ENCODE measurements at regions not wholly inside any gene's neighbourhood (a gene's known extent, or its start where the extent isn't known, plus 50 kb on each side); places are given as distances from the start of the nearest gene placed in this dataset.

- H3K4me3 ChIP-seq (replicated peaks in 1 of 2; ENCODE audit: low read depth in 2 of 2, low read length in 2 of 2): no peak overlapping the region
- DNase-seq (ENCODE audit: low read depth in 2 of 2): no peak
- TF ChIP-seq, protein P1, sequence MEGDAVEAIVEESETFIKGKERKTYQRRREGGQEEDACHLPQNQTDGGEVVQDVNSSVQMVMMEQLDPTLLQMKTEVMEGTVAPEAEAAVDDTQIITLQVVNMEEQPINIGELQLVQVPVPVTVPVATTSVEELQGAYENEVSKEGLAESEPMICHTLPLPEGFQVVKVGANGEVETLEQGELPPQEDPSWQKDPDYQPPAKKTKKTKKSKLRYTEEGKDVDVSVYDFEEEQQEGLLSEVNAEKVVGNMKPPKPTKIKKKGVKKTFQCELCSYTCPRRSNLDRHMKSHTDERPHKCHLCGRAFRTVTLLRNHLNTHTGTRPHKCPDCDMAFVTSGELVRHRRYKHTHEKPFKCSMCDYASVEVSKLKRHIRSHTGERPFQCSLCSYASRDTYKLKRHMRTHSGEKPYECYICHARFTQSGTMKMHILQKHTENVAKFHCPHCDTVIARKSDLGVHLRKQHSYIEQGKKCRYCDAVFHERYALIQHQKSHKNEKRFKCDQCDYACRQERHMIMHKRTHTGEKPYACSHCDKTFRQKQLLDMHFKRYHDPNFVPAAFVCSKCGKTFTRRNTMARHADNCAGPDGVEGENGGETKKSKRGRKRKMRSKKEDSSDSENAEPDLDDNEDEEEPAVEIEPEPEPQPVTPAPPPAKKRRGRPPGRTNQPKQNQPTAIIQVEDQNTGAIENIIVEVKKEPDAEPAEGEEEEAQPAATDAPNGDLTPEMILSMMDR (IDR thresholded peaks at IDR 0.05; ENCODE audit: low read depth, low read length): no peak
Measured at GRCh38 chr10:64368298-64368697, 847.1 kb downstream of the REEP3 start.

- TF ChIP-seq, protein P1 (IDR thresholded peaks at IDR 0.05; ENCODE audit: low read depth, low read length): no peak
- no peak overlapping the region for H3K4me3 ChIP-seq (replicated peaks in 1 of 2; ENCODE audit: low read depth in 2 of 2, low read length in 2 of 2)
- no peak for DNase-seq (ENCODE audit: low read depth in 2 of 2)
Measured at GRCh38 chr10:64369885-64370773, 848.9 kb downstream of the REEP3 start.

GRCh38 chr10:64374346-64374745 is 853.1 kb downstream of the REEP3 start:
- H3K4me3 ChIP-seq (replicated peaks in 1 of 2; ENCODE audit: low read depth in 2 of 2, low read length in 2 of 2): no peak overlapping the region
- TF ChIP-seq, protein P1 (IDR thresholded peaks at IDR 0.05; ENCODE audit: low read depth, low read length): no peak
- no peak for DNase-seq (ENCODE audit: low read depth in 2 of 2)

- no peak overlapping the region for H3K4me3 ChIP-seq (replicated peaks in 1 of 2; ENCODE audit: low read depth in 2 of 2, low read length in 2 of 2)
- no peak for DNase-seq (ENCODE audit: low read depth in 2 of 2)
- TF ChIP-seq, protein P1 (IDR thresholded peaks at IDR 0.05; ENCODE audit: low read depth, low read length): no peak
Measured at GRCh38 chr10:64376167-64376566, 855.0 kb downstream of the REEP3 start.

DNA sequence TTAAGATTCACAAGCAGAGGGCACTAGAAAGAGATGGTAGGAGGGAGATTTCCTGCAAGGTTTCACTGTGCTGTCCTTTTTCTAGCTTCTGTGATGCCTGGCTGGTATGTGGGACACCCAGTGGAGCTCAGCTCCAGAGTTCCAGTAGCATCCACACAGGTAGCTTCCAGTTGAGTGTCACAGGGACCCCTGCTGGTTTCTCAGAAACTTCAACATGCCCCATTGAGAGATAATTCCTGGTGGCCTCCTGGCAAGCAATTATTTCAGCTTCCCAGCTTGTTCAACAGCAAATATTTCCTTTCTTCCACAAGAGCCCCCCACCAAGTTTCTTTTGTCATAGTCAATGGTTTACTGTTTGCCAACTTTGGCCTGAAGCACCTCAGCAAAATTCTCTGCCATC is 858.7 kb downstream of the REEP3 start:
- no peak for DNase-seq (ENCODE audit: low read depth in 2 of 2)
- TF ChIP-seq, protein P1 (IDR thresholded peaks at IDR 0.05; ENCODE audit: low read depth, low read length): no peak
- H3K4me3 ChIP-seq (replicated peaks in 1 of 2; ENCODE audit: low read depth in 2 of 2, low read length in 2 of 2): no peak overlapping the region

GRCh38 chr10:64385355-64385754 is 864.2 kb downstream of the REEP3 start:
- TF ChIP-seq, protein P1 (IDR thresholded peaks at IDR 0.05; ENCODE audit: low read depth, low read length): no peak
- H3K4me3 ChIP-seq (replicated peaks in 1 of 2; ENCODE audit: low read depth in 2 of 2, low read length in 2 of 2): no peak overlapping the region
- no peak for DNase-seq (ENCODE audit: low read depth in 2 of 2)
